NCI-H524 (cell line): ENCODE measurements at regions not wholly inside any gene's neighbourhood (a gene's known extent, or its start where the extent isn't known, plus 50 kb on each side); places are given as distances from the start of the nearest gene placed in this dataset.

ENCODE experiments used
- DNase-seq, 2 experiments: peaks; one replicate each; lab custom pipeline; 2025; lab: John Stamatoyannopoulos, UW

DNA sequence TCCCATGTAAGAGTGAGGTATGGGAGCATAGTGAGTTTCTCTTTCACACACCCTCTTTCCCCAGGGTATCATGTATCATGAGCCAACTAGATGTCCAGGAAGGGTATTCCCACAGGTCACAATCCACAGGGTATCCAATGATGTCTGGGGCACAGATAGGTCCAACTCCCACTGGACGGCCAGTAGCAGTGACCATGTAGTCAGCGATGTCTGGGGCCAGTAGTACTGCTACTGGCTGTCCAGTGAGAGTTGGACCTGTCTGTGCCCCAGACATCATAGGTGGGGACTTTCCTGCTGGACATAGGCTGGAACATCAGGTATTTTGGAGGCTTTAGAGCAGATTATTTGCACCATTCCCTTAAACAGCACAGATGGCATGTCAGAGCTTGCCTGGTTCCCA, 352.6 kb upstream of the SGCD start:
- DNase-seq: no peak

DNA sequence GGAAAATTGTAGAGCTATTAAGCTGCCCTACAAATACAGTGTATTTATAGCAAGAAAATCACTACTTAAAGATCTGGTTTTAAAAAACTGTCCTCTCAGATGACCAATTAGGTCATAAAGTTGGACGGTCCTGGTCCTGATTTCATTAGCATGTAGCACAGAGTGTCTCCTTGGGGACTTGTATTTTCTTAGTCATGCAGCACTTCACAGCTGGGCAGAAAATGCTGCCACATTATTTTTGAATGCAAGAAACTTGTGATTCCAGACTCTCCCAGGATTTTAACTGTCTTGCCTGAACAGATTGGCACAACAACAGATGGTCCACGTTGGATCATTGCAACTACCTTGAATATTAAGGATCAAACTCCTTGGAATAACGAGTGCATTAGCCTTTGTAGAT, 348.1 kb upstream of the SGCD start:
- DNase-seq: peak; percentile 77 to 97

DNA sequence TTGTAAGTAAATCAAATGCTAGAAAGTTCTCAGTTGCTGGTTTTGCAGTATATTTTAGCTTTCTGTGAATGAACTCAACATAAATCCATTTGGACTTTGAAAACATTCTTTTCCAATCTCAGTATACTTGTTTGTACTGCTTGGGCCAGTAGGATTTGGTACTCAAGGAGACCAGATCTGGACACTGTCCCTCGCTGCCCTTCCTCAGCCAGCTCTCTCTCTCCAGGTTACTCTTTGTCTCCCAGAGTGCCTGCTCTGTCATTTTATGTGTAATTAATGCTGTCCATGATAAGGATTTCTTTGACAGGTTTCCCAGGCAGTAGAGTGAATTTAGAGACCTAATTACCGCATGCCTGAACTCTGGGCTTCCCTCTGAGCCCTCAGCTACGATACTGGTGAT, 344.6 kb upstream of the SGCD start:
- no peak for DNase-seq

DNA sequence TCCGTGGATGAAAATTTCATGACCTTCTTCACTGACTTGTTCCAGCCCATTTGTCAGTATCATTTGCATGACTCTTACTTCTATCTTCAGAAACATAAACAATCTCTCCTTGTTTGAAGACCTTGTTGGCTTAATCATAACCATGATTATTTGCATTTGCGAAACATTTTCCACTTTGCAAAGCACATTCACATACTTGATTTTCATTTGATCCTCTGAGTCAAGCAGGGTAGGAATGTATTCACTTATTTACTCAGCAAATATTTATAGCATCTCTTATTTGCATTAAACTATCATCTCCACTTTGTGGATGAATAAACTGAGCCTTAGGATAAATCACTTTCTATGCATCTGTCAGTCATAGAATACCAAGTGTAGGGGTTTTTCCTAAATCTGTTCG, 343.0 kb upstream of the SGCD start:
- DNase-seq: no peak

DNA sequence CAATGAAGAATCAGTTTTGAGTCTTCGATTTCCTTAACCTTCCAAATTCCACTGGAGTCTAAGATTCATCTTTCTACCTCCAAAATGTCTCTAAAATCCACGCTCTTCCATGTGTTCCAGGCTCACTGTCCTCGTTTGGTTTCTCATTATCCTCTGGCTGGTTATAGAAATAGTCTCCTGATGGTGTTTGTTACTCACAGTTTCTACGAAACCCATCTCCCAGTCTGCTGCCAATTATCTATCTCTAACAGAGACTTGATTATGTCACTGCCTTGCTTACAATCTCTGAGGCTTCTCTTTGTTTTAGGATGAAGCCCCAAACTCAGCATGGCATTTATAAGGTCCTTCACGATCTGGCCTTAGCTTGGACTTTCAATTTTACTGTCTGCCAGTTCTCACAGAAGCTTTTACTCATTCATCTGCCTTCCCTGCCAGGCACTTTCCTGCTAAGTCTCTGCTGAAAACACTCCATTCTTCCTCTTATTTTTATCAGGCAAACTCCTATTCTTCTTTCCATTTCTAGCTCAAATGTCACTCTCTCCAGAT, 339.6 kb upstream of the SGCD start:
- no peak for DNase-seq

DNA sequence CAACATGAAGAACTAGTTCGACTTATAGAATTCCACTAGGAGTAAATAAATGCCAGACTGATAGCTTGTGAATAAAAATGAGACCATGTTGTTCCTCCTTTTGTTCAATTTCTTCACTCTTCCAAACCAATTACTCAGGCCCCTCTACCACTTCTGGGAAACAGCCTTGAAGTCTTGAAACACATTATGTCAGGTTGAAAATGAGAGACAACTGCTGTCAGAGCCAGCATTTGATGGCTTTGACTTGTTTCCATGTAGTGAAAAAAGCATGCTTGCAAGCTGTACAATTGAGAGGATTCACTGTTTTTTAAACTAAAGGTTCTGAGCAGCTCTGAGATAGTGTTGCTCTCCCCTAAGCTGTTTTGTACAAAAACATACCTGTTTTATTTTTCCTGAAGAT, 337.1 kb upstream of the SGCD start:
- no peak for DNase-seq

DNA sequence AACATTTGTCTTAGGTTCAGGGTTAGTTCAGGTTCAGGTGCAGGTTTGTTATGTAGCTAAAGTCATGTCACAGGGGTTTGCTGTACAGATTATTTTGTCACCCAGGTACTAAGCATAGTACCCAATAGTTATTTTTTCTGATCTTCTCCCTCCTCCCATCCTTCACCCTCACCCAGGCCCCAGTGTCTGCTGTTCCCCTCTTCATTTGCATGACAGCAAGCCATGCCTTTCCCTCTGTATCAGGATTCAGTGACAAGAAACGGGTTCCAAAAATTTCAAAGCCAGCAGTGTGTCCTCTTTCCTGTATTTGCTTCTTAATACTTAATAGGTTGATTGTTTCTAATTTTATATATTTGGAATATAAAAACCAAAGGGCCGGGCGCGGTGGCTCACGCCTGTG, 330.8 kb upstream of the SGCD start:
- DNase-seq: no peak

DNA sequence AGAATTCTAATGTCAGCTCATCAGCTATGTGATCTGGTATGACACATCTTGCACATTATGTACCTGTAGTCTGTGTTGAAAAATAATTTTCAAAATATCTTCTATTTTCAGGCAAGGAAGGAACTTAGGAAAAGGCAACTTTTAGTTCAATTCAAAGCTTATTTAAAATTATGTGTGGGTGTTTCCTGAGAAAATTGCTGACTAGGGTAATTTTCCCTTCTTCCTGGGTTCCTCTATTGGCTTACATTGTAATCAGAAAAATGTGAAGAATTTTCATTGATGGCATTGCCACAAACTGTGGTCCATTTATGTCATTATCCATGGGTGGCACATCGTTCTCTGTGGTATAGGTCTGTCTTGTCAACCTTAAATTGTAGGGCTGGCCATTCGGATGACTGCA, 328.7 kb upstream of the SGCD start:
- DNase-seq: no peak

DNA sequence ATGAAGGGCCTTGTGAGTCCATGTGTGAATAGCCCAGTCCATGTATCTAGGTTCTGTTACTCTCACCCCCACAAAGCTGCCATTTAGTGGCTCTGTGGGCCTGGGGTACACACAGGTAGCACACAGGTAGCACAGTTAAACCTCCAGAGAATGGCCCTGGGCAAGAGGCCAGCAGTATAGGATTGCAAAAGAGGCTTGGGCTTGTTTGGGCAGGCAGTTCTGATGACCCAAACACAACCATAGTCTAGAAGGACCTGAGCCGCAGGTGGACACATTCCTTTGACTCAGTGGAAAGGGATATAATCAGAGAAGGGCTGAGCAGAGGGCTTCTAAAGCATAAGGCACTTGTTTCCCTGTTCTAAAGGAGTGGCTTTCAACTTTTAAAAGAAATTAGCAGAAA, 326.8 kb upstream of the SGCD start:
- no peak for DNase-seq

DNA sequence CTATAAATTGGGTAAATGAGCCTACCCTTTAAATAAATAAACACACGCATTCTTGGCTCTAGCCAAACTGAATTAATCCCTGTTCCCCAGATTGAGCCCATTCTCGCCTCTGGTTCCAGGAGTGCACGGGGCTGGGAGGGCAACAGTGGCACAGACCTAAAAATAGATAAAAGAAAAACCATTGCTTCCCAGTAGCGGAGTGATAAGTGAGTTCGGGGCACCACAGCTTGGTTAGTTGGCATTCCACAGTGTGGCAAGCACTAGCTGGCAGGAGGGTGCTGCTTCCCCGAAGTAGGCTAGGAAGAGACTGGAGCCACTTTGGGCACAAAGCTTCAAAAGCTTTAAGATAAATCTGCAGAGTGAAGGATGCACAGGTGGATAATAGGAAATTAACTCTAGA, 322.2 kb upstream of the SGCD start:
- DNase-seq: no peak

DNA sequence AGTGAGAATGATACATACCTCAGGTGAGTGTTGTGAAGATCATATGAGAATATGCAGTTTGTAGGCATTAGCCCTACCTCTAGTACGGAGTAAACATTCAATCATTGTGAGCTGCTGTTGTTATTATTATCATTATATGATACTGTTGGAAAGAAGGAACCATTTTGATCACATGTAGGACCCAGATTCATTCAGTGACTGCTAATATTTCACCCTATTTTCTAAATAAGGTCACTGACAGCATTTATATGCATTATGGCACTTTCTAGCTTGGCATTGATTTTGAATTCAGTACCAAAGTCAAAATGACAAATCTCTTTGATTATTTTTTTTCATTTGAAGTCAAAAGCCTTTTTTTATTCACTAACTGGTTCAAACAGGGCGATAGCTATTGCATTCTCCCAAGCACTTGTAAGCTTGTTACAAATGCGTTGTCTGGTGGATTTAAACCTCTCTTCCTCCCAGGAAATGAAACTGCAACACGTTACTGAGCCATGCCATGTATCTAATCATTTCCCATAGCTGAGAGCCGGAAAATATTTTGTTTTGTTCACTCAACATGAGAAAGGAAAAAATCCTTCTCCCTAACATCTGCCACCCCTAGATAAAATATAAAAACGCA, 320.8 kb upstream of the SGCD start:
- DNase-seq: no peak

DNA sequence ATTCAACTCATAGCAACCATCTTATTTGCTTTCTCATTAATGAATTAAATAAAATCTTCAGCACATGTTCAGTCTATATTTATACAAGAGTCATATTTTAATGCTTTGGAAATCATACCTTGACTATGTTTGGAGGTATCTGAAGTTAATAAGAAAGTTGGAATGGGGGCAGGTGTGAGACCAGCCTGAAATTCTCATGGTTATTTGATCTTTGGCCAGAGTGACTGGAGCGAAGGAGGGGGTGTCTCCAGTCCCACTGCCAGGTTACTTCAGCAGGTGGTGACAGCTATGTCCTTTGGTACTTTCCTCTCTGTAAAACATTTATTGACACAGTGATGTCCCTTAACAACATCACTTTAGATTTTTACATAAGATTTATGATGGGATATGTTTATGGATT, 318.1 kb upstream of the SGCD start:
- no peak for DNase-seq

DNA sequence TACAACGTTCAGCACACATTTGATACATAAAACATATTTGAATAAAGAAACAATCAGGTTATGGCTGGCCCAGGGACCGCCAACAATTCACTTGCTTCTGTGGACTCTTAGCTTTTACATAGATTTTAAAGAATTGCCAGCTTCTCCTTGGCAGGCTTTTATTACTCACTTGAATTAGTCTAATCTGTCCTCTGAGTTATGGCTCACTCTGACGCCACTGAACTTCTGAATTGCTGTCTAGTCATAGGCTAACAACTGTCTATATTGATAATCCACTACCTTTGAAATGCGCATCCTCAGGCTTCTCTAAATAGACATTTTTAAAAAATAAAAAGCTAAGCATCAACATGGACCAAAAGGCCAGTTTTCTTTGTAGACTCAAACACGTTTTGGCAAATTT, 317.4 kb upstream of the SGCD start:
- no peak for DNase-seq

DNA sequence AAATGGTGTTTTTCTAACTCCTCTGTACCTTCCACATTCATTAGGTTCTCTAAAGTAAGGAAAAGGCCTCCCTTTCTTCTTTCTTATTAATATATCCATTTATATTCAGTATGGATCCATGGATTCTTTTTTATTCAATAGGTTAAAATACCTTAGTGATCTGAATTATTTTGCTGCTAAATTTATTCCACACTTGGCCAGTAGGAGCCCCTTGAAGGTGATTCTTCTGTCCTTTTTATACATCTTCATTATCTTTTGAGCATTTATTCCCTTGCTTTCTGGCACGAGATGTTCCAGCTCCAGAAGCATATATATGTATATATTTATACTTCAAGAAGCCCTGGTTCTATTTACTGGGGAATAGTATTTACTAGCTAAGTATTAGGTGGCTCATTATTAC, 311.8 kb upstream of the SGCD start:
- no peak for DNase-seq

DNA sequence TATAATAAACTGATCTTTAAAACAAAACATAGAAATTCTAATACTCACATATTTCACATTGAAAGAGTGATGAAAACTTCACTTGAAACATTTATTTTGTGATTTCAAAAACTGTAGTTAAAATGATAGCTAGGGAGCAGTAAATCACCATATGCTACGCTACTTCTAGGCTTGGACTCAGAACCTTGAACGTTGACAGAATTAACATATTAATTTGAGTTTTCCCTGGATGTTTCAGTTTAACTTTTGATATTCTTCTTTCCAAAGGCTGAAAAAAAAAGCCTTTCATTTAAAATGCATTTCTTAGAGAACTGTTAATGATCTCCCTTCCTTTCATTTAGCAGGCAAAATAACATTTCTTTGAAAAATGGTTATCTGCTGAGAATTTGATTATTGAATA, 307.8 kb upstream of the SGCD start:
- DNase-seq: no peak

DNA sequence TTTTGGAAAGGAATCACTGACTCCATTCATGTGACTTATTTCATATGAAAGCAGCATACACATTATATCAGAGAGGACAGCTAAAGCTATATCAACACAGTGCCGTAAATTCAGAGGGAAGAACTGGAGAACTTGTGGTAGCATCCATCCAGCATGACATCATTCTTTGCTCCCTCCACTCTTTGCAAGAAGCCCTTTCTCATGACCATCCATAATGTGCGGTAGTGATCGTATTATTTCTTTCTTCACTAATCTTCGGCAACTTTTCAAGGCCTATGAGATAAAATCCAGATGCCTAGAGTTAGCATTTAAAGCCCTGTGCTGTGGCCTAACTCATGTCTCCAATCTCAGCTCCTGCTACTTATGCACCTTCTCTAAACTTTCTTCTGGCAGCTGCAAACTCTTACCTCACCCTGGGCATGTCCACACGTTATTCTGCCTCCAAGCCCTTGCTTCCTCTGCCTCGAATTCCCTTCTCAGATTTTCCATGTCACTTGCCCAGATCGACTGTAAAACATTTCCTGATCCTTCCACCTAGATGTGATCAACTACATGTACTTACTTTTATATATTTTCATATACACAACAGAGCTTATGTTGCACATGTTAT, 307.3 kb upstream of the SGCD start:
- no peak for DNase-seq

DNA sequence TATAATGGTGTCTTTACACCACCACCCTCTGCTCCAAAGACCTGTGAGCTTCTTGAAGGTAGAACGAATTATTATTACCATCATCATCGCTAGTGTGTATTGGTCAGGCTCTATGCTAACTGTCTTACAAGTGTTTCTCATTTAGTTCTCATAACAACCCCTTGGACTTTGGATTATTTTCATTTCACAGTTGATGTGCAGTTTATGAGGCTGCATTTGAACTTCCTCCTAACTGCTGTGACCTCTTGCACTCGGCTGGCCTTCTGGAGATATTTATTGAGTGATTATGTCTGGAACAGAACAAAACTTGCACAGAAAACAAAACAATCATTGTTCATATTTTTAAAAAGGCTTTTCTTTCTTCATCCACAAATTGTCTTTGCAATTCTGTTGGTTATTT, 306.3 kb upstream of the SGCD start:
- DNase-seq: no peak

DNA sequence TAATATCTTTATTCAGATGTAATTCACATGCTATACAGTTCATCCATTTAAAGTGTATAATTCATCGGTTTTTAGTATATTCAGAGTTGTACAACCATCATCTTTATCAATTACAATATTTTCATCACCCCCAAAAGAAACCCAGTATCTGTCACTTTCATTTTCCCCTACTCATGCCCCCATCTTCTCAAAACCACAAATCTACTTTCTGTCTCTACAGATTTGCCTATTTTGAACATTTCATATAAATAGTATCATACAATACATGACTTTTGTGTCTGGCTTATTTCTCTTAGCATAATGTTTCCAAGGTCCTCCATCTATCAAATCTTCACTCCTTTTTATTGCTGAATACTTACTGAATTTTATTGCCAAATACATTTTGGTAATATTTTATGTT, 305.1 kb upstream of the SGCD start:
- DNase-seq: no peak

DNA sequence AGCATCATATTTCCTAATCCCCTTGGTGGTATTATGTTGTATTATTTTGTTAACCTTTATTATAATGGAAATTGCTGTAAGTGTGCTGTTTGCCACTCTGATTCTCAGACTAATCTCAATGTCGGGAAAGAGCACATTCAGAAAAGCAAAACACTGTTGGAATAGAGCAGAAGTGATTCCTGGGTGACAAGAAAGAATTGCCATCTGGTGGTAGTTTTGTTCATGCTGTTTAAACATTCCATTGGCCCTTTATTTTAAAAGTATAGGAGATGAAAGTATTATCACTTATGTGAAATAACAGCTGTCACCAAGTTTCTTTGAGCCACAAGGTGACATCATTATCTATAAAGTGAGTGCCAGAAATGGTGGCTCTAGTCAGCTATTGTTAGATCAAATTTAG, 301.3 kb upstream of the SGCD start:
- peak; percentile 17 to 82 for DNase-seq

DNA sequence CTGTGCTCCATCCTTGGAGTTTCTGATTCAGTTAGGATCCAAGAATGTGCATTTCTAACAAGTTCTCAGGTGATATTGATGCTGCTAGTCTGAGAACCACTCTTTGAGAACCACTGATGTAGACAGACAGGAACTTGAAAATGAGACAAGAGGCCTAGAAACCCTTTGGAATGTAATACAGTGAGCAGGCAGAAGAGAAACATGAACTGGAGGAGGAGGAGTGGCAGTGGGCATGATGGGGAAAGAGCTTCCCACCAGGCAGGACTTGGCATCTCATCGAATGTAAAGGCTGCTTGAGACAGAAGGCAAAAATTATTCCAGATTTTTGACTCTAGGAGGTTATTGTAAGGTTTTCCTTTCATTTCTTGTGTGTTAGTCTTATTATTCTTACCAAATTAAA, 295.8 kb upstream of the SGCD start:
- DNase-seq: no peak

DNA sequence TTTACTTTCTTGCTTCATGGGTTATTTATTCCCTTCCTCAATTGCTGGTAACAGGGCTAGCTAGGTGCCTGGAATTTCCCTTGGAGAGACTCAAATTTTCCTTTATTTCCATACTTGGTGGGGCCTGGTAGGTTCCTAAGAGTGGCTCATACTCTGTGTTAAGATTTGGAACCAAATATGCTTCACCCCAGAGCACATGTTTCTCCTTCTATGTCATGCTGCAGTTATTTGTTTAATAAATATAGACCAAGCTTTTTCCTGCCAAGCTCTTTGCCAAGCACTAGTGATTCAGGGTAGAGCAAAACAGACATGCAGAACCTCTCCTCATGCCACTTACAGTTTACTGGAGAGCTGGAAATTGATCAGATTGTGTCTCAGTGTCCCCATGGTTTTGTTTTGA, 290.3 kb upstream of the SGCD start:
- DNase-seq: no peak

DNA sequence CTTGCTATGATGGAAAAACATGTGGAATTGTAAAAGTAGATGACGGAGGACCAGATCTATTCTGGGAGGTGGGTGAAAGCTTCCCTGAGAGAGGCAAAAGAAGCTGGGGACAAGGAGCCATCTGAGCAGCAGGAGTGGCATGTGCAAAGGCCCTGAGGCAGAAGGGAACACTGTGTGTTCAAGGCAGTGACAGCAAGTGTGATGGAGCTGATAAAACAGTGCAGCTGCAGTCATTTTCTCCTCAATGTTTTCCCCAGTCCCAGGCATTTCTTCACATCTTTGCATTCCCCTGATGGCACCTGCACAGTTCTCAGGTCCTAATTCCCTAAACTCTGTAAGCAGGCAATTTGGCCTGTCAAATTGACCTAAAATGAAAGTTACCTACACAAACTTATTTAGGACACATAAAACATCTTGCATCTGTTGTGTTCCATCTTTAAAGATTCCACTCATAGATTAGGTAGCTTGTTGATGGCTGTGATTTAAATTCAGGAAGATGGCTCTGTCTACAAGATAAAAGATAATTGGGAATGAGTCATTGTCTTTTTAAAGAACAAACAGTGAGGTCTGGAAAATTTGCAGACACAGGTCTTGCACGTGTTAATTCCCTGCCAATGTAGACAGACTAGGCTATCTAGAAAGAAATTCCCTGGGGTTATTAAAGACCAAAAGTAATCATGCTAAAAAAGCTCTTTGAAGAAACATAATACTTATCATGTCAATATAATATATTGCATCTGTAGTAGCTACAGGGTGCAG, 289.6 kb upstream of the SGCD start:
- no peak for DNase-seq

DNA sequence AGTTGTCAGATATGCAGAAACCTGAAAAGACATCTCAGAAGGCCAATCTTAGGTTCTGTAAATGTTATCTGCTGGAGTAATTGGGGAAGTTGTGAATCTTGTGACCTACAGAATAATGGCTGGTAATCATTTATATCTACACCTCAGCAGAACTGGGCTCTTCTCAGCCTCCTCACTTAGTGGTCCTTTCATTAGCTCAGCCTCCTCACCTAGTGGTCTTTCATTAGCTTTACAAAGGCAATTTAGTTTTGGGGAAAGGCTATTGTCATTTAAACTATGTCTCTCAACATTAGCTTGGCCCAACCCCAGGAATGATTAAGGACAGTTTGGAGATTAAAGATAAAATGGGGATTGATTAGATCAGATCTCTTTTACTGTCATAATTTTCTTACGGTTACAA, 284.2 kb upstream of the SGCD start:
- no peak for DNase-seq

DNA sequence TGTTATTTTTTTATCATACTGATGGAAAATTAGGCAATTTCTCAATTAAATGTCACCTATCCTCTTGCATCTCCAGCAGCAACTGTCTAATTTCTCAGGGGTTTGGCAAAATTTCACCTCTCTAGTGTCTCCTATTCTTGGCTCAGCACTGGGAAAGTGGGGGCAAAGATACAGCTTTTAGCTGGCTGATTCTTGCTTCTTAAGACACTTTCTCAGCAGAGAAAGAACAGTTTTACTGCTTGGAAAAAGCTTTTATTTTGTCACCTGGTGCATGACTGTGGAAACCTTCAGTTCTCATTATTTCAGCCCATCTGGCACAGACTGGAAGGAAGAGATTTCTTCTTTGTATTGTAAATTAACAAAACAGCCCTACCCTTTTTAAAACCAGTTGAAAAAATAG, 283.6 kb upstream of the SGCD start:
- no peak for DNase-seq
